ENCODE measurements at regions not wholly inside any gene's neighbourhood (a gene's known extent, or its start where the extent isn't known, plus 50 kb on each side); places are given as distances from the start of the nearest gene placed in this dataset.
A peak's percentile ranks its signal among the peaks of the same experiment; 100 is the strongest.
"Not testable (repeated sequence)": the region's sequence is repeated elsewhere in the genome, so short reads cannot be mapped to it uniquely, and the experiment has no call there.

DNA sequence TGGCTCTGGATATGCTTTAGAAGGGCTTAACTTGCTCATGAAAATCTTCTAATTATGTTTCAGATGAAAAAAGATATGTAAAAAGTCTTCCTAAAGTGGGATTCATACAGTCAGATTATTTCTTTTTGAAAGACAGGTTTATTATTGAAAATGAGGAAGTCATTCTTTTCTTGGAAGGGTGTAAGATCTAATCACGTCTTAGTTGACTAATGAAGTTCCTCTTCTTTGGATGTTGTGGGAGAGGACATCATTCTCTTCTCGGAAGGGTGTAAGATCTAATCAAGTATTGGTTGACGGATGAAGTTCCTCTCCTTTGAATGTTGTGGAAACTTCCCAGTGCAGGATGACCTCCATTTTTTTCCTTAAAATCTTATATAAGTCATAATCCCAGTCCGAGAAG, 74.9 kb downstream of the ALG10 start:
- DNase-seq (ENCODE audit: low read depth), result no peak

DNA sequence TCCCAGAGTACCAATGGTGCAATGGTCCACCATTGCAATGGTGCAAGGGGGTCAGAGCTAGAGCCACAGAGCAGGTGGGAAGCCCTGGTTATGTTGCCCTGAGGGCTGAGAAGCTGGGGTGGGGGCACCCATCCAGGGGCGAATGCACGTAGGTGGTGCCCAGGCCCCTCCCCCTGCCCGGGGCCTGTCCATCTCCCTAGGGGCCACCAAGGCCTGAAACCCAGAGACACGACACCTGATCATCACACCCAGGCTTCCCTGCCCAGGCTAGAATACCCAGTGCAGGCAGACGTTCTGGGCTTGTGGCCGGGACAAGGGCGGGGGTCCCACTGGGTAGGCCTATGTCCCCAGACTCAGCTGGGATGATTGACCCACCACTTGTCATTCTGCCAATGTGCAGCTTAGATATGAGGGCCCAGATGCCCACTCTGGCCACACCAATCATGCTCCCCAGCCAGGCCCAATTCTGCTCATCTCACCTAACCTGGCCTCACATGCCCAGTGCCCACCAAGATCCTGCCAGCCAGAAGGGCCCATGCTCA, 83.2 kb downstream of the ALG10 start:
- no peak for DNase-seq (ENCODE audit: low read depth)

DNA sequence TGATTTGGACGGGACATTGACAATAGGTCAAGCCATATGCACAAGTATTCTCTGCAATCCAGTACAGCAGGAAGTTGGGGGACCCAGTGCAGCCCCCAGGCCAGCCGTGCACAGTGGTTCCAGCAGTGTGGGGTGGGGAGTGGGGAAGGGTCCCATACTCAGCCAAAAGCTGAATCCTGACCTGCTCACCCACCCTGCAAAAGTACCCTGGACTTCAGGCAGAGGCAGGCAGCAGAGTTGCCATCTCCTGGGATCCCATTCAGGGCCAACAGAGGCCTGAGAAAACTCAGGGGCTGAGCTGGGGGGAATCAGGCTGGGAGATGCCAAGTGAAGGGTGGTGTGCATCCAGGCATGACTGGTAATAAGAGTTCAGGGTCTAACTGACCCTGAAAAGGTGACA, 83.9 kb downstream of the ALG10 start:
- no peak for DNase-seq (ENCODE audit: low read depth)

DNA sequence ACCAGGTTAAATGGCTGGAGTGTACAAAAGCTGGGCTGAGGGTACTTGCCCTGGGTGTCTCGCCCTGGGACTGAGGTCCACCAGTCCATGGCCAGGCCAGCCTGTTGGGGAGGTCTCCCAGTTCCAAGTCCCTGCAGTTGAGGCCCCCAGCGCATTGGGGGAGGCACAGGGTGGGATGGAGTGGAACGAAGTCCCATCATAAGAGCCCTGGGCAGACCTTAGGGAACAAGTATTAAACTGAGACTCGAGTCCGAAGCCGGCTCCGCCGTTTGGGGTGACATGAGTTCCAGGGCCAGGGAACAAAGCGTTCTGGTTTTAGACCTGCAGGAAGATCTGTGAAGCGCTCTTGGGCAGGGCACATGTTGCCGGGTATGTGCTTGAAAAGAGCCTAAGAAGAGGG, 84.7 kb downstream of the ALG10 start:
- DNase-seq (ENCODE audit: low read depth), result no peak

DNA sequence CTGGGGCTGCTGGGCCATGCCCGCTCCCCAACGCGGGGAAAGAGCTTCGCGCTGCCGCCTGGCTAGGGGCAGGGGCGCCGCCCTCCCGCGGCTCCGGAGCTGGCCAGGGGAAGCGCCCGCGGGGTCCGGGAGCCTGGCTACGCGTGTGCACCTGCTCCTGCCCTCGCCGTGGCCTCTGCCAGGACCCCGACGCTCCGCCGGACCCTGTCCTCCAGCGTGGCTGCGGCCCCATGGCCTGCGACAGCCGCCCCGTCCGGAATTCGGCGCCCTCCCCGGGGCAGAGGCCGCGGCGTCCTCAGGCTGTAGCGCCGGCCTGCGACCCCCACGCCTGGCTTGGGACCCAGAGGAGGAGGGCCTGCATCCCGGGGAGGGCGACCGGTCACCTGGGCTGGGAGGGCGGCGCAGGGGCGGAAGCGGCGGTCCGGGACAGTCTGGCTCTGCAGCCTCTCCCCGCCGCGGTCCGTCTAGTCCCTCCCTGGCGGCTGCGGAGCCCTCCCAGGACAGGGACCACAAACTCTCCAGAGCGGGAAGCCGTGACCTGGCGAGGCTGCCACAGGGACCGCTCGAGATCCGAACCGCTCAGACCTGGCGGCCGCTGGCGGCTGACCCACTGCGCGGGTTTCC, 85.6 kb downstream of the ALG10 start:
- no peak for DNase-seq (ENCODE audit: low read depth)

DNA sequence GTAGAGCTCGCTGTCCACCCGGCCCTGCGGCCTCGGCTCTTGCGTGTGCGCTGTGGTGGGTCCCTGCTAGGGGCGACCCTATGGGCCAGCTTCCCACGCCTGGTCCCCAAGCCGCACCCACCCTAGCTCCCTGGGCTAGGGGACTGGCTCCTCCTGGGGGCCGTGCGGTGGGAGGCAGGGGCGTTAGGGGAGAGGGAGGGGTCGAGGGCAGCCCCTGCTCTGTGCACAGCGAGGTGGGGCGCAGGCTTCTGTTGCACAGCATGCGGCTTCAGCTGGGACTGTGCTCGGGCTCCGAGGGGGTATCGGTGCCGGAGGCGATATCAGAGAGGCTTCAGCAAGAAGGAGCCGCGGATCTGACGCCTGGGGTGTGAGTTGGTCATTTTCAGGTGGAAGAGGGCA, 86.1 kb downstream of the ALG10 start:
- DNase-seq (ENCODE audit: low read depth), result no peak

DNA sequence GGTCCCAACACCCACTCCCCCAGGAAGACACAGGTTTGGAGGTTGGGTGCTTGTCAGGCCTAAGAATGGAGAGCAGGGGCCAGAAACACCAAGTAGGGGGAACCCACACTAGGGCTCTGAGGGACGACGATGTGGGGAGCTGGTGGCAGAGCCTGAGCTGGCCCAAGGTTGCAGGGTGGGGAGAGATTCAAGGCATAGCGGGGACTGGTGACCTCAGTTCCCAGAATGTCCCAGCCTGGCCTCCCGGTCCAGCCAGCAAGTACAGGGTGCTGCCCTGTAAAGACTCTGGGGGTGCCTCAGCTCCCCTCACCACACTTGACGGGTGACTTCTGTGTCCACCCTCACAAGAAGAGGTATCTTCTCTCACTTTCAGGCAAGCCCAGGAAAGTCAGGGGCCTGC, 86.7 kb downstream of the ALG10 start:
- no peak for DNase-seq (ENCODE audit: low read depth)

DNA sequence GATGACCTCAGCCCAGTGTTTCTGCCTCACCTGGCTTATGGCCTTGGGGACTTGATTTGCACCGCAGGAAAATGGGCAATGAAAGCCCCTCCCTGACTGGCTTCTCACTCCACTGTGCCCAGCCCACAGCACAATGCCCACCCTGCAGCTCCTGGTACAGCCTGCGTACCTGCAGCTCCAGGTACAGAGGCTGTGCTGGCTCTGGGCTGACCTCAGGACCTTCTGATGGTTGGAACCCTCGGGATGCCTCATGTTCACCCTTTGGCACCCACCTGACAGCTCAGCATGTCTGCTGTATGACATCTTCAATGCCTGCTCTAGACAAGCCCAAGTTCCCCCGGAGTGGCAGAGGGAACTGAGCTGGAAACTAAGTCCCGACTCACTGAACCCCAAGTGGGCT, 87.1 kb downstream of the ALG10 start:
- DNase-seq (ENCODE audit: low read depth), result no peak

DNA sequence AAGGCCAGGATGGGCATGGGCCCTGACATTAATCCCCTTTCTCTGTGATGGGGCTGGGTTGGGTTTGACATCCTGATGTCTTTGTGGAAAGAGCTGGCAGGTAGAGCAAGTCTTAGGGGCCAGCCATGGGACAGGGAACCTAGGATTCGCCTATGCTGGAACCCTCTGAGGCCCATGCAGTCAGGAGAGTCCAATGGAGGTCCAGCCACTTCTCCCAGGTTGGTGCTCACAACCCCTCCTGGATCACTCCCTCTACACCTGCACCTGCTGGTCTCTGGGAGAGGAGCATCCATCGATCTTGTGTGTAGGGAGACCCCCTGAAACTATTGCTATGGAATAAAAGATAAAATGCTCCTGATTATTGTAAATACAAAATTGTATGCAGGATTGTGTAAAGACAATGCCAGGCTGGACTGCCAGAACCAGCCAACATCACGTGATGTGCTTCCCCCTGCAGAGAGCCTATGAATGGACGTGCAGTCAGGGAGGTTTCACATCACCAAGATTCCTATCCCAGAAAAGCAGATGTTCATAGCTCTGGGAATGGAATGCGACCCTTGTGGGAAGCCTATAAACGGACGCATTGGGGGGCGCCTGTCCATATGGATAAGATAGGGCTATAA, 87.7 kb downstream of the ALG10 start:
- not testable (repeated sequence) for DNase-seq (ENCODE audit: low read depth)

DNA sequence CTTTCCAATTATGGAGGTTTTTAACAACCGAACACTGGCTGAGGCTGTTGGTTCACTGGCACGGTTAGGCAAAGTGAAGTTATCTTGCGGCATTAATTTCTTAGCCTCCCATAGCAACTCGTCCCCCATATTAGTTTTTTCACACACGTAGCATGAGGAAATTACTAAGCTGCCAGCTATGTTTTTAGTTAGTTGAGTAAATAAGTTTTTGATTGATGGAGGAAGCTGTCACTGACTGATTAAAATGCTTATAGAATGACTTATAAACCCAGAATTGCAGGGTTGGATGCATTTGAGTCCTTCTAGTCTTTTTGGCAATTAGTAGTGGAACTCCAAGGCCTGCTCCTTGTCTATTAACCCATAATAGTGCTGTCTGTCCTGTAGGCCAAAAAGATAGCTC, 97.1 kb downstream of the ALG10 start:
- DNase-seq (ENCODE audit: low read depth), result no peak

DNA sequence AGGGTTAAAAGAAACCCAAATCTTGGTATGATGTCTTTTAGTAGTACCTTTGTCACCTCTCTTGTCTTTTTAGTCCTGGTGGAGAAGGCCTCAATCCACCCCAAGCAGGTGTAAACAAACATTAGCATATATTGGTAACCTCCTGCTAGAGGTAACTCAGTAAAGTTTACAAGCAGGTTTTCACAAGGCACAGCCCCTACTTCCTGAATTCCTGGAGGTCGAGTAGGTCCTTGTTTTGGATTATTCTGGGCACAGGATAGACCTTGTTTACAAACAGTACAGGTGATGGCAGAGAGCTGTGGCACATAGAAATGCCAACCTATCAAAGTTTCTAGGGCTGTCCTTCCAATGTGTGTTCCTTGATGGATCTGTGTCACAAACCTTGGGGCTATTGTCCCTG, 99.1 kb downstream of the ALG10 start:
- DNase-seq (ENCODE audit: low read depth), result no peak

DNA sequence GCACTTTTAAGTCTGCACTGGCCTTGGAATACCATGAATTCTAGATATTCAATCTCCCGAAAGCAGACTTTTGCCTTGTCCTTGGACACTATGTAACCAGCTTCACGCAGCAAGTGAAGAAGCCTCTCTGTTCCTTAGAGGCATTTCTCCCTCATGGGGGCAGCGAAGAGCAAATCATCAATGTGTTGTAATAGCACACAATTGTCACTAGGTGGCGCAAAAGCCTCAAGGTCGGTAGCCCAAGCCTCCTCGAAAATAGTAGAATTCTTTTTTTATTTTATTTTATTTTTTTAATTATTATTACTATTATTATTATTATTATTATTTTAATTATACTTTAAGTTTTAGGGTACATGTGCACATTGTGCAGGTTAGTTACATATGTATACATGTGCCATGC, 100.8 kb downstream of the ALG10 start:
- peak; percentile 63 for DNase-seq (ENCODE audit: low read depth)

DNA sequence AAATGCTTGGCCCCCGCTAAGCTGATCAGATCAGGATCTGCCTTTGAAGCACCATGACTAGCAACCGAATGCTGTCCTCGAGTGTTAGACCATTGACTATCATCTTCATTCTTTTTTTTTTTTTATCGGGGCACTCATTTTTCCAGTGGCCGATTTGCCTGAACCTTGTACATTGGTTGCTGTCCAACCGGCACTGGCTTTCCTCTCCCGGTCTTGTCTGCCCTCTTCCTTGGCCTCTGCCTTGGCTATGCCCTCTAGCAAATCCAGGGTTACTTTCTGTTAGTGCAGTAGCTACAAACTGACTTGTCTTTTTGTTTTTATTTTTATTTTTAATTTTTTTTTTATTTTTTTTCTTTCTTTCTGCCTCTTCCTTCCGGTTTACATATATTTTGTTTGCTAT, 102.3 kb downstream of the ALG10 start:
- DNase-seq (ENCODE audit: low read depth), result no peak

DNA sequence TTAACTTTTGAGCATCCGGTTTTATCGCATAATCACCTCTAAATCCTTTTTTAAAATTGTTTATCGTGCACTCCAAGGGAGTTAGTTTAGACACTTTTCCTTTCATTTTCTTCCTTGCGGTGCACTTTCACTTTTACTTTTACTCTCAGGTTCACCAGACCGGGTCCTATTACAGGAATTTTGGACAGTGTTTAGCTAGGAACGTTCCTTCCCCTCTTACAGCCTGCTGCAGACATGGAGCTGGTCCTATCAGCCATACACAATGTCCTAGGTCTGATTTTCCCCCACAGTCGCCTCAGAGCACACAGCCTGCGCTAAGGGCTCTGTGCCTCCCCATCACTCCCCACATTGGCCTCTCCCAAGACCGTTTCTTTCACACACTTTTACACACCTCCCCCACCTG, 103.9 kb downstream of the ALG10 start:
- DNase-seq (ENCODE audit: low read depth), result peak; percentile 6

DNA sequence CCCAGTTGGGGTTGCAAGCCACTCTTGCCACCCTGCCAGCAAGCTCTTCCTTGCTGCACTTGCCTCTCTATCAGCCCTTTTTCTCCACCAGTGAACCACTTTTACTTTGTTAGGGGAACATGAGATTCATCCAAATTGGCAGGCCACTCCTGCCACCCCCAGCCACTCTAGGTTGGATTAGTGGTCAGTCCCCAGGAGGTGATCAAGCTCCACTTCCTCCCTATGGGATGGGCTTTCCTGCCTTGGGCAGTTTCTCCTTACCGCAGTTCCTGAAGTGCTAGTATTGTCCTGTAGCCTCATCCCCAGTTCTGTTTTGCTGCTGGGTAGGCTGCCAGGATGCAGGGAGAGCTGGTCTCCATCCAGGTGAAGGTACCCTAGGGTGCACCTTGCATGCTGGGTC, 104.5 kb downstream of the ALG10 start:
- DNase-seq (ENCODE audit: low read depth), result no peak

DNA sequence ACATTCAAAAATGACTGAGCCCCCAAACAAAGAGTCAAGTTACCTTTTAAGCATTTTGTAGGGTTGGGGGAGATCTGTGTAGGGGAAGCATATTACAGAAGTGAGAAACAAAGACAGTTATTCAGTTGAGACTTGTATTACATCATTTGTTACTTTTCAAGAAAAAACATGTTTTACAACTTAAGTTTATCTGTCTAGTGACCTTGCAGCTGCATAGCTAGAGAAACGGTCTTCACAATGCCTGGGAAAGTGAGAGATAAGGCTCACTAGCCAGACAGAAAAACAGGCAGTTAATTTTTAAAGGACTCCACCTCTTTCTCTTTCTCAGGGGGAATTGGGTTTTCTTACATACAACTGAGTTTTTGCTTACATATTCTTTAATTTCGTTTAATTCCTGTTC, 105.1 kb downstream of the ALG10 start:
- not testable (repeated sequence) for DNase-seq (ENCODE audit: low read depth)

DNA sequence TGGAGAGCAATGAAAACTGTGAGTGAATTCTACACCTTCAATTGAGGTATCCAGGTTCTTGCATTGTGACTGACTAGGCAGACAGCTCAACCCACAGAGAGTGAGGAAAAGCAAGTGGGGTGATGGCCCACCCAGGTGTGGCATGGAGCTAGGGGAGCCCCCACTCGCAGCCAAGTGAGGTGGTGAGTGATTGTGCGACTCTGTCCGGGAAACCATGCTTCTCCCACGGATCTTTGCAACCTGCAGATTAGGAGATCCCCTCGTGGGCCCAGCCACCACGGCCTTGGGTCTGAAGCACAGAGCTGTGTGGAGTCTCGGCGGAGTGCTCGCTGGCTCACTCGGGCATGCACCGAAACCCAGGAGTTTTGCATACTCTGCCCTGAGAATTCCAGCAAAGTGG, 120.1 kb downstream of the ALG10 start:
- no peak for DNase-seq (ENCODE audit: low read depth)

DNA sequence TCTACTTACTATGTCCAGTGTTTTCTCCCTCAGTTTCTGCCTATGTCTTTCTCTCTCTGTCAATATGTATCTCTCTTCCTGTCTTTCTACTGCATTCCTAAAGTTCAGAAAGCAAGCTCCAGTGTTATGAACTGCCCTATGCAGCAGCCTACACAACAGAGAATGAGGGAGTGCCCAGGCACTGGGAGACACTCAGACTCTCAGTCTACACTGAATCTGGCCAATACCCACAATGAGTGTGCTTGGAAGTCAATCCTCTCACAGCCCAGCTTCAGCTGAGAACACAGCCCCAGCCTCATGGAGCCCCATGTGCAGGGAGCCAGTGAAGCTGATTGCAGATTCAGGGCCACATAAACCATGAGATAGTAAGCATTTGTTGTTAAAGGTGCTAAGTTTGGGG, 128.7 kb downstream of the ALG10 start:
- DNase-seq (ENCODE audit: low read depth), result no peak

DNA sequence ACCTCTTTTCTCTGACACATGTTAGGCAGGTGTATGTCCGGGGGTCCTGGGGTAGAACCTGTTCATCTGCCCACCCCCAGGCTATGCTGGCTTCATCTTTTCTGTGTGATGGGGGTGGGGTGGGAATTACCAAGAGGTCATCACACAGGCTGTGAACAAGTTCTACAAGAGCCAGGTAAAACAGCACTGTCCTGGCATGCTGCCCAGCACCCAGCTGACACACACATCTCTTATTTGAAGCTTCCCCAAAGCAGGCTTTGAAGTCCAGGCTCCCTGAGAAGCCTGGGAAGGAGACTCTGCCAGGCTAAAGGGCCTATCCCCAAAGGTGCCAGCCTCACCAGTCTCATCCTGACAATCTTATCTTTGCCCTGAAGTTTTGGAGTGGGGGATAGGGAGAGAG, 141.1 kb downstream of the ALG10 start:
- DNase-seq (ENCODE audit: low read depth), result no peak

DNA sequence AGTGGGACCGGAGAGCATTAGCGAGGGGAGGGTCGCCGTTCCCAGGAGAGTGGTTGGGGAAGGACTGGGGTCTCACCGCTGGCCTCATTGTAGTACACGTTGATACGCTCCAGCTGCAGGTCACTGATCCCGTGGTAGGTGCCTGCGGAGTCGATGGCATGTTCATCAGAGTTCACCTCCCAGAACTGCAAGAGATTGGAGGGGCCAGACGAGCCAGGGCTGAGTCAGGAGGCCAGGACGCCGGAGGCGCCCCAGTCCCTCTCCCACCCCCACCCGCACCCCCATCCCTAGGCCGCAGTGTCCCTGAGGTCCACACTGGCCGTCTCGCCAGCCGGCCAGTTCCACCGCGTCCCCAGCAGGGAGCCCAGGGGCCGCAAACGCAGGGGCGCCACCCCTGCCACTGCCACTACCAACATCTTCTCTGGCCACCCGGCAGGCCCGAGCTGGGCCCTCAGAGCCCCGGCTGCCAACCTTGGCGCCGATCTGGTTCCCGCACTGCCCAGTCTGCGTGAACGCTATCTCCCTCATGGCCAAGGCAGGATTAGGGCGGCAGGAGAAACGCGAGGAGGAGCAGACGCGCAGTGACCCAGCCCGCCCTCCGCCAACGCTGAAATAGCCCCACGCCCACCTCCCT, 144.2 kb downstream of the ALG10 start:
- DNase-seq (ENCODE audit: low read depth), result no peak

DNA sequence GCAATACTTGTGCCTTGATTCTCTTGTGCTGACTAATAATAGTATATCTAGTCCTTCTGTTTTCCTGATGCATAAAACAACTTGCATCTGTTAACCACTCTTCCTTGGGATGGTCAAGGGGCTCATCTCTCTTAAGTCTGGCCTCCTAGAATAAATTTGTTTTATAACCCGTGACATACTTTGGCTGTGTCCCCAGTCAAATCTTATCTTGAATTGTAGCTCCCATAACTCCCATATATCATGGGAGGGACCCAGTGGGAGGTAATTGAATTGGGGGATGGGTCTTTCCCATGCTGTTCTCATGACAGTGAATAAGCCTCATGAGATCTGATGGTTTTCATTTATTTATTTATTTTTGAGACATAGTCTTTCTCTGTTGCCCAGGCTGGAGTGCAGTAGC, 146.2 kb downstream of the ALG10 start:
- DNase-seq (ENCODE audit: low read depth), result not testable (repeated sequence)

DNA sequence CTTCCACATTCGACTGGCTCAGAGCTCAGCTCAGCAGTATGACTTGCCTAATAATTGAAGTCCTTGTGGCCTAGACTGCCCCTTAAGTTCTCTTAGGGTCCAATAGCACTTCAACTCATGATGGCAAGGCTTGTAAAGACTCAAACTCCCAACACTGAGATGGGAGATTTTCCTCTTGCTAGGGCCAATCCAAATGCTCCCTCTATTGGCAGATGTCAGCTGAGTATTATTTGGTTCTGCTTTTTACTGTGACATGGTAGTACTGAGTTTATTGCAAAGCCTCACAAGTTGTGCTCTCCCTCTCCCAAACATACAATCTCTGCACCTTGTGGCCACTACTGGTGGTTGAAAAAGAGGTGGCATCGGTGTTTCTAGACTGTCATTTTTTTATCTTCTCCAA, 164.2 kb downstream of the ALG10 start:
- no peak for DNase-seq (ENCODE audit: low read depth)

DNA sequence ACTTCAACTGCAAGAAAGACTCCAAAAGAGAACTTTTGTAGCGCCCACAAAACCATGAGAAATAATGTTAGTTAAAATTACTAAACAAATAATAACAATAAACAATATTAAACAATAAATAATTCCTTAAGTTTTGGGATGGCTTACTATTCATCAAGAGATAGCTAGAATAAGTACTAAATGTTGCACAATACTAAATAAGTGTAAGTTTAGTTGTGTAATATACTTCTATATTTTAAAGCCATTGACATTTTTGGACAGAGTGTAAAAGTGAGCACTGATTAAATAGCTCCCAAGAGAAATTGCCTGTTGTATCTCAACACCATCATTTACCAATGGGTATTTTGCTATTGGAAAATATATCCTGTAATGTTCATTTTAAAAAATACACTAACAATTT, 166.7 kb downstream of the ALG10 start:
- no peak for DNase-seq (ENCODE audit: low read depth)

Measured in LHCN-M2 (cell line).